Chondrocyte (in vitro differentiated cells): ENCODE measurements at regions not wholly inside any gene's neighbourhood (a gene's known extent, or its start where the extent isn't known, plus 50 kb on each side); places are given as distances from the start of the nearest gene placed in this dataset.

Experiments used
- DNase-seq: peaks from one replicate; pipeline ENCODE4 v3.0.0; 2021; ENCODE audit warnings: mixed read lengths, low spot score
- H3K27ac Mint-ChIP-seq: one replicate; pipeline ENCODE4 v1.8.0; 2021; ENCODE audit warnings: mild to moderate bottlenecking, moderate library complexity, mixed read lengths; ENCODE audit not compliant: unreplicated experiment
- H3K27me3 Mint-ChIP-seq: 2 replicates; pipeline ENCODE4 v1.8.0; 2021; ENCODE audit warnings: low read depth, mixed read lengths
- H3K36me3 Mint-ChIP-seq: 2 replicates; pipeline ENCODE4 v1.8.0; 2021; ENCODE audit warnings: low read depth, mixed read lengths
- H3K4me1 Mint-ChIP-seq: 2 replicates; pipeline ENCODE4 v1.8.0; 2021; ENCODE audit warnings: low read depth, mild to moderate bottlenecking, mixed read lengths
- H3K4me3 Mint-ChIP-seq: one replicate; pipeline ENCODE4 v1.8.0; 2021; ENCODE audit warnings: mild to moderate bottlenecking, moderate library complexity, mixed read lengths; ENCODE audit not compliant: unreplicated experiment
- H3K9me3 Mint-ChIP-seq: 2 replicates; pipeline ENCODE4 v1.8.0; 2021; ENCODE audit warnings: low read depth, mixed read lengths
- TF ChIP-seq, protein P1 (sequence below): fragments of 200-600 bp; sonication (generic); IDR thresholded peaks from 2 replicates; pipeline ENCODE4 v1.5.0; 2021; ENCODE audit warnings: antibody characterized with exemption, mild to moderate bottlenecking, moderate library complexity

GRCh38 chr6:140931581-140931980 is 1201.1 kb upstream of the GJE1 start:
- Mint-ChIP-seq H3K4me1 (no peaks in the 10 kb centered on the region), H3K4me3 (no peak overlapping the region), H3K27ac (no peak overlapping the region), H3K9me3 (peaks cover 11% of the 10 kb centered on the region), H3K36me3 (no peaks in the 10 kb centered on the region), H3K27me3 (no peaks in the 10 kb centered on the region)
- TF ChIP-seq, protein P1, sequence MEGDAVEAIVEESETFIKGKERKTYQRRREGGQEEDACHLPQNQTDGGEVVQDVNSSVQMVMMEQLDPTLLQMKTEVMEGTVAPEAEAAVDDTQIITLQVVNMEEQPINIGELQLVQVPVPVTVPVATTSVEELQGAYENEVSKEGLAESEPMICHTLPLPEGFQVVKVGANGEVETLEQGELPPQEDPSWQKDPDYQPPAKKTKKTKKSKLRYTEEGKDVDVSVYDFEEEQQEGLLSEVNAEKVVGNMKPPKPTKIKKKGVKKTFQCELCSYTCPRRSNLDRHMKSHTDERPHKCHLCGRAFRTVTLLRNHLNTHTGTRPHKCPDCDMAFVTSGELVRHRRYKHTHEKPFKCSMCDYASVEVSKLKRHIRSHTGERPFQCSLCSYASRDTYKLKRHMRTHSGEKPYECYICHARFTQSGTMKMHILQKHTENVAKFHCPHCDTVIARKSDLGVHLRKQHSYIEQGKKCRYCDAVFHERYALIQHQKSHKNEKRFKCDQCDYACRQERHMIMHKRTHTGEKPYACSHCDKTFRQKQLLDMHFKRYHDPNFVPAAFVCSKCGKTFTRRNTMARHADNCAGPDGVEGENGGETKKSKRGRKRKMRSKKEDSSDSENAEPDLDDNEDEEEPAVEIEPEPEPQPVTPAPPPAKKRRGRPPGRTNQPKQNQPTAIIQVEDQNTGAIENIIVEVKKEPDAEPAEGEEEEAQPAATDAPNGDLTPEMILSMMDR, result no peak
- DNase-seq, result no peak

DNA sequence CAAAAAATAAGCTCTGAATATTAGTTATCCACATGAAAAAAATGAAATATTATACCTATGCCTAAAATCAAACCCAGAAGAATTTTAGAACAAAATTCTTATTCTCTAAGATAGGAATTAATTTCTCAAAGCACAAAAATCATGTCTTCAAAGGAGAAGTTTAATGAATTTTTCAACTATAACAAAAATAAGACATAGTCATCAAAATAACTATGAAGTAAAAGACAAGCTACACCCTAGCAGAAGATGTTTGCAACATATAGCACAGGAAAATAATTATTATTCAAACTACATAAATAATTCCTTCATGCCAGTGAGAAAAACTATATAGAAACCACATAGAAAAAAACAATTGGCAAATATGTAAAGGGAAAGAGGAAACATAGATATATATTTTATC is 1203.6 kb upstream of the GJE1 start:
- H3K4me1 Mint-ChIP-seq, result no peaks in the 10 kb centered on the region
- TF ChIP-seq, protein P1, result no peak
- DNase-seq, result no peak
- H3K36me3 Mint-ChIP-seq, result no peaks in the 10 kb centered on the region
- no peak overlapping the region for H3K27ac Mint-ChIP-seq
- no peak overlapping the region for H3K4me3 Mint-ChIP-seq
- peaks cover 13% of the 10 kb centered on the region for H3K9me3 Mint-ChIP-seq
- H3K27me3 Mint-ChIP-seq, result no peaks in the 10 kb centered on the region

GRCh38 chr6:140923048-140923447 is 1209.7 kb upstream of the GJE1 start:
- Mint-ChIP-seq H3K36me3 (peaks cover 2% of the 10 kb centered on the region), H3K9me3 (peaks cover 13% of the 10 kb centered on the region), H3K27me3 (no peaks in the 10 kb centered on the region), H3K4me3 (no peak overlapping the region), H3K27ac (no peak overlapping the region), H3K4me1 (peaks cover 8% of the 10 kb centered on the region)
- TF ChIP-seq, protein P1, result no peak
- DNase-seq, result no peak

- TF ChIP-seq, protein P1, result peak; percentile 88
- Mint-ChIP-seq H3K27ac (no peak overlapping the region), H3K9me3 (peaks cover 16% of the 10 kb centered on the region), H3K4me3 (no peak overlapping the region), H3K27me3 (no peaks in the 10 kb centered on the region), H3K4me1 (peaks cover 8% of the 10 kb centered on the region), H3K36me3 (peaks cover 2% of the 10 kb centered on the region)
- no peak for DNase-seq
Observed at GRCh38 chr6:140921366-140922226, 1211.1 kb upstream of the GJE1 start.

DNA sequence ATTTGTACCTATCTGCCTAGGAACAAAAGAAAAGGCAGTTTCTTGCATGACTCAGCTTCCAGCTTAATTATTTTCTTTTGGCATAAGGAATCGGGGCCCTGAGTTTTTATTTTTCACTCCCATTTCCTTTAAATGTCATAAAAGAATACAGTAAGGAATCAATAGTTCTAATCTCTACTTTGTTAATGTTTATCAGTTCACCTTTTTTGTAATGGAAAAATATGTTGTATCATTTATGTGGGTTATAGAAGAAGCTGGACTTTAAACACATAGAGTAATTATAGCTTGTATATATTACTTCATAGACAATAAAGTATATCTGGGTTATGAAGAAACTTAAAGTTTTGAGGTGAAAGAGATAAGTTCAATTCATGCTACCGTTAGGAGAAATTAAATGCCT is 1214.8 kb upstream of the GJE1 start:
- peaks cover 2% of the 10 kb centered on the region for H3K36me3 Mint-ChIP-seq
- no peak overlapping the region for H3K27ac Mint-ChIP-seq
- no peak for DNase-seq
- no peaks in the 10 kb centered on the region for H3K27me3 Mint-ChIP-seq
- TF ChIP-seq, protein P1, result no peak
- no peak overlapping the region for H3K4me3 Mint-ChIP-seq
- peaks cover 11% of the 10 kb centered on the region for H3K9me3 Mint-ChIP-seq
- peaks cover 11% of the 10 kb centered on the region for H3K4me1 Mint-ChIP-seq
